Activated naive CD8-positive, alpha-beta T cell treated with anti-CD3 and anti-CD28 coated beads, Interleukin-2, amount 10 ng/mL, durations not matched to agents 7 days and 5 days (primary cell): ENCODE measurements at regions not wholly inside any gene's neighbourhood (a gene's known extent, or its start where the extent isn't known, plus 50 kb on each side); places are given as distances from the start of the nearest gene placed in this dataset.

Source experiments
- ATAC-seq: fragments of 150-1000 bp; cut with Tn5 transposase; one replicate; pipeline ENCODE4 v1.10.0; 2021; ENCODE audit warnings: low read depth, moderate library complexity
- POLR2A ChIA-PET: fragments of 350-600 bp; sonication (Branson Sonifier 250); formaldehyde crosslinking; loops from one replicate; lab custom pipeline; 2021; ENCODE audit warnings: antibody characterized with exemption; lab: Charles Lee
- DNase-seq: peaks from one replicate; pipeline ENCODE4 v3.0.0; 2021
- H3K27ac Mint-ChIP-seq: one replicate; pipeline ENCODE4 v1.8.0; 2022; ENCODE audit warnings: mild to moderate bottlenecking, mixed read lengths
- H3K27me3 Mint-ChIP-seq: one replicate; pipeline ENCODE4 v1.8.0; 2022; ENCODE audit warnings: mild to moderate bottlenecking, moderate library complexity, mixed read lengths
- H3K36me3 Mint-ChIP-seq: one replicate; pipeline ENCODE4 v1.8.0; 2021; ENCODE audit warnings: mild to moderate bottlenecking, mixed read lengths
- H3K4me1 Mint-ChIP-seq: one replicate; pipeline ENCODE4 v1.8.0; 2021; ENCODE audit warnings: mixed read lengths
- H3K4me3 Mint-ChIP-seq: one replicate; pipeline ENCODE4 v1.8.0; 2022; ENCODE audit warnings: mild to moderate bottlenecking, moderate library complexity, mixed read lengths
- H3K9me3 Mint-ChIP-seq: one replicate; pipeline ENCODE4 v1.8.0; 2021; ENCODE audit warnings: mixed read lengths

GRCh38 chrX:42102586-42103282 is 179.4 kb upstream of the CASK start:
- POLR2A ChIA-PET, result no interaction called here
- Mint-ChIP-seq H3K9me3 (peaks cover 2% of the 10 kb centered on the region), H3K4me3 (no peak overlapping the region), H3K27ac (no peak overlapping the region), H3K27me3 (no peaks in the 10 kb centered on the region), H3K4me1 (no peaks in the 10 kb centered on the region), H3K36me3 (peaks cover 5% of the 10 kb centered on the region)
- ATAC-seq, result no peak
- DNase-seq, result no peak

DNA sequence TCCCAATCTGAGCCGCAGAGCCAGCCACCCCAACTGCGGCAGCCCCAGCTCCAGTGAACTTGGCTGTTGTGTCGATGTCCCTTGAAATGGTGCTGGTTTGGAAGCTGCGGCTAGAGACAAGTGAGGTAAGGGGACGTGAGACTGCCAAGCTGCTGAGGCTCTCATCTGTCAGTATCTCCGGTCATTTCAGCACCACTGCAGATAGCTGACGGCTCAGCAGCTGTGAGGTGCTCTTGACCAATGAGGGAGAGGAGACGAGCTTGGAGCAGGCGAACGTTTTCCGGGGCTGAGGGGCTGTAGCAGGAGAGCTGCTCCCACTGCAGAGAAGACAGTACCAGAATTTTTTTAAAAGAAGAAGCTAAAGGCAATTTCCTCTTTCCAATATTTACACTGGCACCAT is 175.5 kb upstream of the CASK start:
- DNase-seq (no peak), ATAC-seq (no peak)

GRCh38 chrX:42097486-42097885 is 174.1 kb upstream of the CASK start:
- no peak overlapping the region for H3K4me3 Mint-ChIP-seq
- POLR2A ChIA-PET, result no interaction called here
- H3K4me1 Mint-ChIP-seq, result peaks cover 7% of the 10 kb centered on the region
- no peak for ATAC-seq
- H3K36me3 Mint-ChIP-seq, result peaks cover 2% of the 10 kb centered on the region
- no peaks in the 10 kb centered on the region for H3K27me3 Mint-ChIP-seq
- H3K9me3 Mint-ChIP-seq, result no peaks in the 10 kb centered on the region
- H3K27ac Mint-ChIP-seq, result no peak overlapping the region
- DNase-seq, result no peak

More for the DNA sequence above, 175.5 kb upstream of the CASK start:
- POLR2A ChIA-PET, result no interaction called here
- Mint-ChIP-seq H3K9me3 (no peaks in the 10 kb centered on the region), H3K36me3 (peaks cover 2% of the 10 kb centered on the region), H3K4me3 (no peak overlapping the region), H3K4me1 (peaks cover 5% of the 10 kb centered on the region), H3K27ac (no peak overlapping the region), H3K27me3 (no peaks in the 10 kb centered on the region)

DNA sequence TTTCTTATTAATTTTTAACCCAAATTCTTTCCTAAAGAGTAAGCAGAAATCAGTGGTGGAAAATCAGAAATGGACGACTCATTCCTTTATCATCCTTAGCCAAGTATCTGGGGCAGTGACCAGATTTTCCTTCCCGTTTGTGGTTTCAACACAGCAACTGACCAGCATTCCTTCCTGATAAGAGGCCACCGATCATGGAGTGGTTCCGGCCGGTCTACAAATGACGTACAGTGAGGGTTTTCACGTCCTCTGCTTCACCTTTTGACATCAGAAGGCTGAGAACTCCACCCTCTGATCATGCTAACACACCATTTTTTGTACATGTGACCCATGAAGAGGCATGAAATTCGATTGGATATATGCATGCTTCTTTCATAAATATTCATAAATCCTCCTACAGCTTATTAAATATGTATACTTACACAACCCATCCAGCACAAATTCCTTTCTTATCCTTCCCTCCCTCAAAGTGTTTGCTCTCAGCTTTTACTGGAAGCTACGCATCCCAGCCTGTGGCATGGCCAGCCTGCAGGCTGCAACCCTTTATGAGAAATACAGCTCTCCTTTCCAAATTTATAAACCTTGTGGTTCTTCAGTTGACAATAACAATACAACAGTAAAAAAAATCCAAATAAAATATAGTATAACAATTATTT is 173.0 kb upstream of the CASK start:
- peaks cover 7% of the 10 kb centered on the region for H3K4me1 Mint-ChIP-seq
- POLR2A ChIA-PET, result no interaction called here
- DNase-seq, result no peak
- no peaks in the 10 kb centered on the region for H3K9me3 Mint-ChIP-seq
- no peaks in the 10 kb centered on the region for H3K27me3 Mint-ChIP-seq
- H3K27ac Mint-ChIP-seq, result no peak overlapping the region
- ATAC-seq, result no peak
- H3K36me3 Mint-ChIP-seq, result peaks cover 2% of the 10 kb centered on the region
- H3K4me3 Mint-ChIP-seq, result no peak overlapping the region

DNA sequence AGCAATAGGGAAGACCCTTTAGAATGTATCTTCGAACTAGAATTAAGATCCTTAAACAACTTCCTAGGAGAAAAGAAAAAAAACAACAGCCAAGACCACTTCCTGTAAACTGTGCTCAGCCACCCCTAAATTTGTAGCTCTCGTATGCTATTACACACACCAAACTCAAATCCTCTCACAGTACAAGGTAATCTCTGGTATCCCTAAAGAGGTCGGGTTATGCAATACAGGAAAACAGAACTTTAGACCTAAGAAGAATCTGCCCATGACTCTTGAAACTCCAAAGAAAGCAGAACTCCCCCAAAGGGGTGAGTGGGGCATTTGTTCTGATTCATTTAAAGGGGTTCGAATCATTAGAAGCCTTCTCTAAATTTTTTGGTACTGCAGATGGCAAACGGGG is 170.9 kb upstream of the CASK start:
- Mint-ChIP-seq H3K4me1 (peaks cover 7% of the 10 kb centered on the region), H3K36me3 (peaks cover 3% of the 10 kb centered on the region), H3K9me3 (no peaks in the 10 kb centered on the region), H3K27me3 (no peaks in the 10 kb centered on the region), H3K4me3 (peak overlapping the region; percentile 16), H3K27ac (peak overlapping the region; percentile 64)
- no peak for ATAC-seq
- POLR2A ChIA-PET, result no interaction called here
- DNase-seq, result no peak

- ATAC-seq, result no peak
- DNase-seq, result no peak
- H3K36me3 Mint-ChIP-seq, result peaks cover 3% of the 10 kb centered on the region
- H3K27ac Mint-ChIP-seq, result peak overlapping the region; percentile 64
- POLR2A ChIA-PET, result no interaction called here
- H3K27me3 Mint-ChIP-seq, result no peaks in the 10 kb centered on the region
- peak overlapping the region; percentile 16 for H3K4me3 Mint-ChIP-seq
- H3K9me3 Mint-ChIP-seq, result peaks cover 1% of the 10 kb centered on the region
- peaks cover 7% of the 10 kb centered on the region for H3K4me1 Mint-ChIP-seq
These were observed 170.4 kb upstream of the CASK start for GRCh38 chrX:42093756-42094155.

GRCh38 chrX:42090395-42090794 is 167.0 kb upstream of the CASK start:
- ATAC-seq (no peak), DNase-seq (no peak)
- Mint-ChIP-seq H3K27ac (no peak overlapping the region), H3K4me1 (peaks cover 7% of the 10 kb centered on the region), H3K27me3 (no peaks in the 10 kb centered on the region), H3K4me3 (no peak overlapping the region), H3K9me3 (peaks cover 1% of the 10 kb centered on the region), H3K36me3 (peaks cover 1% of the 10 kb centered on the region)
- POLR2A ChIA-PET, result no interaction called here

DNA sequence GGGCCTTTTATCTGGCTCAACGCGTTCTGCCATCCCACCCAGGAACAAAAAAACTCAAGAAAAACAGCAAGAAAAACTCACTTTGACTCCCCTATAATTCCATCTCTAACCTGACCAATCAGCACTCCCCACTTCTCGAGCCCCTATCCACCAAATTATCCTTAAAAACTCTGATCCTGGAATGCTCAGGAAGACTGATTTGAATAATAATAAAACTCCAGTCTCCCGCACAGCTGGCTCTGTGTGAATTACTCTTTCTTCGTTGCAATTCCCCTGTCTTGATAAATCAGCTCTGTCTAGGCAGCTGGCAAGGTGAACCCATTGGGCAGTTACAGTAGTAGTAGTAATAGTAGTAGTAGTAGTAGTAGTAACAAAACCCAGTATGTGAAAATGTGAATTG is 165.7 kb upstream of the CASK start:
- Mint-ChIP-seq H3K9me3 (peaks cover 1% of the 10 kb centered on the region), H3K27ac (no peak overlapping the region), H3K36me3 (peaks cover 1% of the 10 kb centered on the region), H3K27me3 (no peaks in the 10 kb centered on the region), H3K4me3 (no peak overlapping the region), H3K4me1 (peaks cover 3% of the 10 kb centered on the region)
- ATAC-seq, result no peak
- POLR2A ChIA-PET, result no interaction called here
- DNase-seq, result no peak

DNA sequence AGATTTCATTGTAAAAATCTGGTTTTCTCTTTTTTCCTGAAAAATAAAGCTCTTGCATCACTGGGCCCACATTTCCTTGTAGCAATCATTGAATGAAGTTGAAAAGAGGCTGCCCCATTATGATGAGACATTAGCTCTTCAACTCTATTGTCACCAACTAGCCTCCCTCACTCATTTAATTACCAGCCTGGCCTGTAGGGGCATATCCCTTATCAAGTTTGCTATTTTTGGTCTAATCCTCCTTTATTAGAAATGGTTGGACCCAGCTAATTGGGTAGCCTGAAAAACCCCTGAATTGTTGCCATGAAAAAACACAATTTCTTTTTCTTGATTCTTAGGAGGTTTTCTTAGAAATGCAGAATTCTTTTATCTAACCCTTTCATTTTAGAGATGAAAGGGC is 164.6 kb upstream of the CASK start:
- no peaks in the 10 kb centered on the region for H3K27me3 Mint-ChIP-seq
- POLR2A ChIA-PET, result no interaction called here

DNA sequence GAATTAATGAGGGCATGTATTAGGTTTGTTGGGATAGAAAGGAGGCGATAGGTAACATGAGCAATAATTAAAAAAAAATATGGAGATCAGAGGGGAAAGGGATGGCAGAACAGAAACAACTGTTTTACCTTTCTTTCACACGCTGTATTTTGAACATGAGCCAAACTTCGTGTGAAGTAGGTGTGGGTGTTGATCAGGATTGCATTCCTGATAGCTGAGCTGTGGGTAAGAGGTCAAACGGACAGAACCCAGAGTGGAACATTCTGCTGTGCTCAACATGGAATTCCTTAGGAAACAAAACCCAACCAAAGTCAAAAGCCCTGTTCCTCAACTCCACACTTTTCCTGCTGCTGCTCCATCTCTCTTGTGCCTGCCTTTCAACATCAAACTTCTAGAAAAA is 162.5 kb upstream of the CASK start:
- POLR2A ChIA-PET, result no interaction called here
- Mint-ChIP-seq H3K4me3 (no peak overlapping the region), H3K4me1 (no peaks in the 10 kb centered on the region), H3K27me3 (no peaks in the 10 kb centered on the region), H3K9me3 (peaks cover 3% of the 10 kb centered on the region), H3K27ac (no peak overlapping the region), H3K36me3 (peaks cover 1% of the 10 kb centered on the region)
- ATAC-seq, result no peak
- no peak for DNase-seq

More for the DNA sequence above, 164.6 kb upstream of the CASK start:
- Mint-ChIP-seq H3K27ac (no peak overlapping the region), H3K4me1 (no peaks in the 10 kb centered on the region), H3K36me3 (peaks cover 1% of the 10 kb centered on the region), H3K4me3 (no peak overlapping the region), H3K9me3 (peaks cover 1% of the 10 kb centered on the region)
- DNase-seq, result no peak
- no peak for ATAC-seq

- DNase-seq (no peak), ATAC-seq (no peak)
- Mint-ChIP-seq H3K4me1 (peaks cover 9% of the 10 kb centered on the region), H3K27me3 (peaks cover 1% of the 10 kb centered on the region), H3K4me3 (no peak overlapping the region), H3K27ac (no peak overlapping the region), H3K9me3 (peaks cover 10% of the 10 kb centered on the region), H3K36me3 (peaks cover 5% of the 10 kb centered on the region)
- POLR2A ChIA-PET, result no interaction called here
These were observed 156.6 kb upstream of the CASK start for GRCh38 chrX:42079968-42080367.

DNA sequence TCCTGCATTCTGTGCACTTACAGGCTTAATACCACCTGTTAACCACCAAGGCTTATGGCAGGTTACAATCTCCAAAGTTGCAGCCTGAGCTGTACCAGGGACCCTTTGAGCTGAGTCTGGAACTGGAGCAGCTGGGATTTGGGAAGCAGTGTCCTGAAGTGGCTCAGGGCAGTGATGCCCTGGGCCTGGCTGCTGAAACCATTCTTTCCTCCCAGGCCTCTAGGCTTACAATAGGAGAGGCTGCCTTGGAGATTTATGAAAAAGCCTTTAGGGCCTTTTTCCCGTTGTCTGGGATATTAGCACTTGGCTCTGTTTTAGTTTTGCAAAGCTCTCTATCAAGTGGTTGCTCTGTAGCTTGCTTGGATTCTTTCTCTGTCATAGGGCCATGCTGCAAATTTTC is 154.3 kb upstream of the CASK start:
- peaks cover 6% of the 10 kb centered on the region for H3K36me3 Mint-ChIP-seq

GRCh38 chrX:42075032-42075431 is 151.7 kb upstream of the CASK start:
- Mint-ChIP-seq H3K4me3 (peak overlapping the region; percentile 10), H3K27me3 (peaks cover 1% of the 10 kb centered on the region), H3K4me1 (peaks cover 10% of the 10 kb centered on the region), H3K36me3 (peaks cover 6% of the 10 kb centered on the region), H3K9me3 (peaks cover 8% of the 10 kb centered on the region), H3K27ac (no peak overlapping the region)
- POLR2A ChIA-PET, result no interaction called here
- ATAC-seq, result no peak
- DNase-seq, result no peak

More for the DNA sequence above, 154.3 kb upstream of the CASK start:
- peaks cover 1% of the 10 kb centered on the region for H3K27me3 Mint-ChIP-seq
- H3K9me3 Mint-ChIP-seq, result peaks cover 8% of the 10 kb centered on the region
- DNase-seq (no peak), ATAC-seq (no peak)
- POLR2A ChIA-PET, result no interaction called here
- peaks cover 10% of the 10 kb centered on the region for H3K4me1 Mint-ChIP-seq
- no peak overlapping the region for H3K27ac Mint-ChIP-seq
- no peak overlapping the region for H3K4me3 Mint-ChIP-seq

- ATAC-seq, result no peak
- no peak overlapping the region for H3K4me3 Mint-ChIP-seq
These were observed 150.1 kb upstream of the CASK start for GRCh38 chrX:42073448-42073847.

More at GRCh38 chrX:42073448-42073847, 150.1 kb upstream of the CASK start:
- POLR2A ChIA-PET, result no interaction called here
- DNase-seq, result no peak
- no peak overlapping the region for H3K27ac Mint-ChIP-seq
- peaks cover 10% of the 10 kb centered on the region for H3K4me1 Mint-ChIP-seq
- H3K9me3 Mint-ChIP-seq, result peaks cover 5% of the 10 kb centered on the region
- peaks cover 12% of the 10 kb centered on the region for H3K36me3 Mint-ChIP-seq
- H3K27me3 Mint-ChIP-seq, result no peaks in the 10 kb centered on the region
